Cerebellar nuclear complex (tissue), 1 donor: ENCODE measurements at regions not wholly inside any gene's neighbourhood (a gene's known extent, or its start where the extent isn't known, plus 50 kb on each side); places are given as distances from the start of the nearest gene placed in this dataset.
"Not testable (repeated sequence)": the region's sequence is repeated elsewhere in the genome, so short reads cannot be mapped to it uniquely, and the experiment has no call there.

ENCODE experiments used
- DNase-seq, 2 experiments: peaks; one replicate each; lab custom pipeline; 2025; lab: John Stamatoyannopoulos, UW

GRCh38 chr4:123217664-123218063 lies 178.9 kb upstream of the SPRY1 start:
- no peak for DNase-seq

GRCh38 chr4:123218981-123219380 lies 177.6 kb upstream of the SPRY1 start:
- no peak for DNase-seq

GRCh38 chr4:123229286-123229685 lies 167.3 kb upstream of the SPRY1 start:
- no peak for DNase-seq

GRCh38 chr4:123230061-123230460 lies 166.5 kb upstream of the SPRY1 start:
- no peak for DNase-seq

GRCh38 chr4:123232439-123232838 lies 164.2 kb upstream of the SPRY1 start:
- DNase-seq, result no peak

GRCh38 chr4:123233136-123233768 lies 163.3 kb upstream of the SPRY1 start:
- DNase-seq, result no peak

- no peak for DNase-seq
These were observed 161.6 kb upstream of the SPRY1 start for GRCh38 chr4:123234955-123235354.

- no peak for DNase-seq
These were observed 161.2 kb upstream of the SPRY1 start for GRCh38 chr4:123235431-123235830.

- no peak for DNase-seq
These were observed 160.0 kb upstream of the SPRY1 start for GRCh38 chr4:123236606-123237005.

- not testable (repeated sequence) for DNase-seq
These were observed 156.3 kb upstream of the SPRY1 start for GRCh38 chr4:123240286-123240685.

GRCh38 chr4:123243220-123243619 lies 153.4 kb upstream of the SPRY1 start:
- not testable (repeated sequence) for DNase-seq

GRCh38 chr4:123244137-123244536 lies 152.5 kb upstream of the SPRY1 start:
- no peak for DNase-seq

- DNase-seq, result no peak
These were observed 150.5 kb upstream of the SPRY1 start for GRCh38 chr4:123246085-123246484.

- no peak for DNase-seq
These were observed 148.4 kb upstream of the SPRY1 start for GRCh38 chr4:123248085-123248659.

- DNase-seq, result no peak
These were observed 146.8 kb upstream of the SPRY1 start for GRCh38 chr4:123249821-123250220.

GRCh38 chr4:123250843-123251242 lies 145.8 kb upstream of the SPRY1 start:
- DNase-seq, result no peak

- no peak for DNase-seq
These were observed 140.6 kb upstream of the SPRY1 start for GRCh38 chr4:123255971-123256370.

GRCh38 chr4:123256901-123257300 lies 139.7 kb upstream of the SPRY1 start:
- no peak for DNase-seq

GRCh38 chr4:123257591-123257990 lies 139.0 kb upstream of the SPRY1 start:
- DNase-seq, result no peak

GRCh38 chr4:123259676-123260646 lies 136.6 kb upstream of the SPRY1 start:
- DNase-seq, result no peak

- no peak for DNase-seq
These were observed 135.9 kb upstream of the SPRY1 start for GRCh38 chr4:123260653-123261052.

GRCh38 chr4:123262080-123262479 lies 134.5 kb upstream of the SPRY1 start:
- DNase-seq, result no peak

- no peak for DNase-seq
These were observed 131.2 kb upstream of the SPRY1 start for GRCh38 chr4:123265443-123265842.
